ENCODE measurements at regions not wholly inside any gene's neighbourhood (a gene's known extent, or its start where the extent isn't known, plus 50 kb on each side); places are given as distances from the start of the nearest gene placed in this dataset.

DNA sequence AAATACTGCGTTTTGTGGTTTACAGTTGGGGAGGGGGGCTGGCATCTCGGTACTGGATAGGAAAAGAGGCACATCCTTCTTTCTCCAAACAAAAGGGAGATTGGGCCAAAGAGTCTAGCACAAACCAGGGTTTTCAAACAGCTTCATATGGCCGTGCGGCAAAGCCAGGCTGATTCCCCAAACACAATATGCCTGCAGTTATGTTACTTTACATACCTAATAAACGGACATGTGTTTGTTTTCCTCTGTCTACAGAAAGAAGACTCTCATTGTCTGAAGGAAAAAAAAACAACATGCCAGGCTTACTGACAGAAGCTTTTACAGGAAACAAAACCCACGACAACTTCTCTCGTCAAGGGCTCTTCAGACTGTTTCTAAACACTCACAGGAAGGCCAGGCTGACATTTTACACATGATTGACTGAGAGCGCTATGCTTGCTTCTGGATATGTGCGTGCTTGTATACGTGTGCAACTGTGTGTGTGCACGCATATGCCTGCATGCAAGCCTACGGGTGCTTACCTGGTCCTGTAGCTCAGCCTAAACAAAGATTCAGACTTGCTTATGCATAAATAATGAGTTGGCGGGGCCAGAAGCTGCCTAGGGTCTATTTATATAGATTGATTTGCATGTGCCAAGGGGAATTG lies 461.0 kb upstream of the C16orf82 start:
- Histone ChIP-seq H3K9ac (ENCODE audit: insufficient read depth, low read depth, low read length) (no peak overlapping the region), H3K36me3 (replicated peaks in 1 of 2; ENCODE audit: control insufficient read depth in 1 of 2, insufficient read depth in 2 of 2, low read length in 2 of 2) (no peaks in the 10 kb centered on the region), H2AFZ (ENCODE audit: low read length) (no peak overlapping the region), H3K4me1 (ENCODE audit: insufficient read depth, low read length) (no peaks in the 10 kb centered on the region), H3K27me3 (ENCODE audit: control insufficient read depth in 1 of 2, insufficient read depth in 2 of 2, low read length in 2 of 2) (peaks cover 0 to 5% of the 10 kb centered on the region in 2 experiments; a peak in 1 of 5 replicates), H4K20me1 (ENCODE audit: insufficient read depth, low read length) (no peaks in the 10 kb centered on the region), H3K4me3 (replicated peaks in 1 of 3; ENCODE audit: insufficient read depth in 1 of 3, low read depth in 2 of 3, low read length in 3 of 3) (no peak overlapping the region), H3K9me3 (ENCODE audit: low read length) (no peaks in the 10 kb centered on the region; the same call in 1 of the 2 replicates), H3K4me2 (ENCODE audit: low read depth, low read length) (no peak overlapping the region), H3K79me2 (ENCODE audit: insufficient read depth, low read length) (no peaks in the 10 kb centered on the region), H3K27ac (ENCODE audit: extremely low read length, insufficient read depth, low read length) (no peak overlapping the region)
- ATAC-seq (no peak), FAIRE-seq (no peak), DNase-seq (ENCODE audit: low spot score) (no peak)
- in situ Hi-C loops (cut with HindIII; ENCODE audit: extremely low pct_ligation_motif_present, low pct_unique_long_range_greater_than_20kb) (no loop called here), intact Hi-C loops (cut with micrococcal nuclease; ENCODE audit: unreplicated experiment) (no loop called here)
- CTCF ChIA-PET (ENCODE audit: low intra/inter-chr PET ratio, low total read pairs), result no interaction called here
- no TSS peak for BruUV-seq (replicated peaks)
- POLR2A ChIA-PET, result no interaction called here
- WGBS (ENCODE audit: low lambda C conversion rate), result 11% methylated on average over 13 of the region's 13 CpGs
- TF ChIP-seq ZNF746 (CRISPR knock-in tag; IDR thresholded peaks at IDR 0.05) (no peak), CHCHD3 (CRISPR knock-in tag; IDR thresholded peaks at IDR 0.05) (no peak), ZNF136 (CRISPR knock-in tag; IDR thresholded peaks at IDR 0.05; ENCODE audit: low read depth) (no peak), SAFB2 (CRISPR knock-in tag; IDR thresholded peaks at IDR 0.05; ENCODE audit: borderline replicate concordance, low read depth) (no peak), SYNCRIP (IDR thresholded peaks at IDR 0.05; ENCODE audit: insufficient read depth, low read depth, low read length) (no peak), MEIS1 (CRISPR knock-in tag; IDR thresholded peaks at IDR 0.05; ENCODE audit: borderline replicate concordance) (no peak), TBP (CRISPR knock-in tag; IDR thresholded peaks at IDR 0.05) (no peak), MED13 (CRISPR knock-in tag; IDR thresholded peaks at IDR 0.05) (no peak), E2F2 (CRISPR knock-in tag; IDR thresholded peaks at IDR 0.05; ENCODE audit: borderline replicate concordance) (no peak), MEF2D (CRISPR knock-in tag; IDR thresholded peaks at IDR 0.05) (no peak), SNAPC5 (CRISPR knock-in tag; IDR thresholded peaks at IDR 0.05; ENCODE audit: borderline replicate concordance) (no peak)
- TF ChIP-seq, protein P1, sequence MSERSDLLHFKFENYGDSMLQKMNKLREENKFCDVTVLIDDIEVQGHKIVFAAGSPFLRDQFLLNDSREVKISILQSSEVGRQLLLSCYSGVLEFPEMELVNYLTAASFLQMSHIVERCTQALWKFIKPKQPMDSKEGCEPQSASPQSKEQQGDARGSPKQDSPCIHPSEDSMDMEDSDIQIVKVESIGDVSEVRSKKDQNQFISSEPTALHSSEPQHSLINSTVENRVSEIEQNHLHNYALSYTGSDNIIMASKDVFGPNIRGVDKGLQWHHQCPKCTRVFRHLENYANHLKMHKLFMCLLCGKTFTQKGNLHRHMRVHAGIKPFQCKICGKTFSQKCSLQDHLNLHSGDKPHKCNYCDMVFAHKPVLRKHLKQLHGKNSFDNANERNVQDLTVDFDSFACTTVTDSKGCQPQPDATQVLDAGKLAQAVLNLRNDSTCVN (CRISPR knock-in tag; IDR thresholded peaks at IDR 0.05; ENCODE audit: borderline replicate concordance), result no peak
- TF ChIP-seq, protein P2, sequence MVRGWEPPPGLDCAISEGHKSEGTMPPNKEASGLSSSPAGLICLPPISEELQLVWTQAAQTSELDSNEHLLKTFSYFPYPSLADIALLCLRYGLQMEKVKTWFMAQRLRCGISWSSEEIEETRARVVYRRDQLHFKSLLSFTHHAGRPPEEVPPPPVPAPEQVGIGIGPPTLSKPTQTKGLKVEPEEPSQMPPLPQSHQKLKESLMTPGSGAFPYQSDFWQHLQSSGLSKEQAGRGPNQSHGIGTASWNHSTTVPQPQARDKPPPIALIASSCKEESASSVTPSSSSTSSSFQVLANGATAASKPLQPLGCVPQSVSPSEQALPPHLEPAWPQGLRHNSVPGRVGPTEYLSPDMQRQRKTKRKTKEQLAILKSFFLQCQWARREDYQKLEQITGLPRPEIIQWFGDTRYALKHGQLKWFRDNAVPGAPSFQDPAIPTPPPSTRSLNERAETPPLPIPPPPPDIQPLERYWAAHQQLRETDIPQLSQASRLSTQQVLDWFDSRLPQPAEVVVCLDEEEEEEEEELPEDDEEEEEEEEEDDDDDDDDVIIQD (CRISPR knock-in tag; IDR thresholded peaks at IDR 0.05; ENCODE audit: low read depth), result no peak

All from HepG2 (cell line).